ENCODE measurements at regions not wholly inside any gene's neighbourhood (a gene's known extent, or its start where the extent isn't known, plus 50 kb on each side); places are given as distances from the start of the nearest gene placed in this dataset.
"Not testable (repeated sequence)": the region's sequence is repeated elsewhere in the genome, so short reads cannot be mapped to it uniquely, and the experiment has no call there.

GRCh38 chr2:208935531-208935930, 488.3 kb upstream of the MAP2 start:
- no peak for DNase-seq (ENCODE audit: low spot score)

GRCh38 chr2:208937521-208937920, 486.3 kb upstream of the MAP2 start:
- no peak for DNase-seq (ENCODE audit: low spot score)

GRCh38 chr2:208939852-208940251, 484.0 kb upstream of the MAP2 start:
- no peak for DNase-seq (ENCODE audit: low spot score)

- no peak for DNase-seq (ENCODE audit: low spot score)
These were observed 478.1 kb upstream of the MAP2 start for GRCh38 chr2:208945719-208946256.

GRCh38 chr2:208948073-208948472, 475.8 kb upstream of the MAP2 start:
- no peak for DNase-seq (ENCODE audit: low spot score)

- DNase-seq (ENCODE audit: low spot score), result no peak
These were observed 453.8 kb upstream of the MAP2 start for GRCh38 chr2:208970070-208970469.

- DNase-seq (ENCODE audit: low spot score), result no peak
These were observed 446.3 kb upstream of the MAP2 start for GRCh38 chr2:208977582-208977981.

GRCh38 chr2:208978946-208979345, 444.9 kb upstream of the MAP2 start:
- no peak for DNase-seq (ENCODE audit: low spot score)

GRCh38 chr2:208980321-208980720, 443.5 kb upstream of the MAP2 start:
- no peak for DNase-seq (ENCODE audit: low spot score)

GRCh38 chr2:208982831-208983230, 441.0 kb upstream of the MAP2 start:
- no peak for DNase-seq (ENCODE audit: low spot score)

GRCh38 chr2:208983486-208983885, 440.4 kb upstream of the MAP2 start:
- DNase-seq (ENCODE audit: low spot score), result no peak

GRCh38 chr2:208984376-208985090, 439.3 kb upstream of the MAP2 start:
- DNase-seq (ENCODE audit: low spot score), result no peak

- no peak for DNase-seq (ENCODE audit: low spot score)
These were observed 438.2 kb upstream of the MAP2 start for GRCh38 chr2:208985644-208986043.

GRCh38 chr2:208990716-208991115, 433.1 kb upstream of the MAP2 start:
- DNase-seq (ENCODE audit: low spot score), result no peak

GRCh38 chr2:208999911-209000310, 423.9 kb upstream of the MAP2 start:
- no peak for DNase-seq (ENCODE audit: low spot score)

- DNase-seq (ENCODE audit: low spot score), result no peak
These were observed 421.8 kb upstream of the MAP2 start for GRCh38 chr2:209002054-209002453.

- DNase-seq (ENCODE audit: low spot score), result no peak
These were observed 418.5 kb upstream of the MAP2 start for GRCh38 chr2:209005371-209005770.

- no peak for DNase-seq (ENCODE audit: low spot score)
These were observed 415.1 kb upstream of the MAP2 start for GRCh38 chr2:209008636-209009287.

GRCh38 chr2:209018633-209019032, 405.2 kb upstream of the MAP2 start:
- DNase-seq (ENCODE audit: low spot score), result not testable (repeated sequence)

GRCh38 chr2:209029249-209029648, 394.6 kb upstream of the MAP2 start:
- DNase-seq (ENCODE audit: low spot score), result no peak

GRCh38 chr2:209044307-209044706, 379.5 kb upstream of the MAP2 start:
- DNase-seq (ENCODE audit: low spot score), result no peak

- no peak for DNase-seq (ENCODE audit: low spot score)
These were observed 377.7 kb upstream of the MAP2 start for GRCh38 chr2:209046163-209046562.

GRCh38 chr2:209049608-209050007, 374.2 kb upstream of the MAP2 start:
- no peak for DNase-seq (ENCODE audit: low spot score)
